Astrocyte (in vitro differentiated cells and primary cell): ENCODE measurements at regions not wholly inside any gene's neighbourhood (a gene's known extent, or its start where the extent isn't known, plus 50 kb on each side); places are given as distances from the start of the nearest gene placed in this dataset.

Experiments
- DNase-seq: peaks from one replicate; pipeline ENCODE4 v3.0.0-alpha.2; 2010; ENCODE audit warnings: low read depth
- FAIRE-seq: peaks from 2 replicates; lab custom pipeline; 2011; peaks lifted over from hg19 to GRCh38; lab: Jason Lieb, UNC
- H2AFZ ChIP-seq: 2 replicates; pipeline ENCODE4 v1.6.0; 2012; ENCODE audit warnings: low read depth, low read length, inconsistent platforms
- H3K27ac ChIP-seq: 2 replicates; pipeline ENCODE4 v1.5.1; 2011; ENCODE audit warnings: low read depth, low read length, inconsistent platforms
- H3K27me3 ChIP-seq: 2 replicates; pipeline ENCODE4 v1.6.0; 2011; ENCODE audit warnings: low read length, inconsistent platforms; ENCODE audit not compliant: insufficient read depth
- H3K36me3 ChIP-seq: 2 replicates; pipeline ENCODE4 v1.5.1; 2011; ENCODE audit warnings: low read length, inconsistent platforms; ENCODE audit not compliant: insufficient read depth
- H3K4me1 ChIP-seq: 2 replicates; pipeline ENCODE4 v1.5.1; 2011; ENCODE audit warnings: low read length, inconsistent platforms; ENCODE audit not compliant: insufficient read depth
- H3K4me2 ChIP-seq: 2 replicates; pipeline ENCODE4 v1.6.0; 2012; ENCODE audit warnings: low read length, inconsistent platforms
- H3K4me3 ChIP-seq: 2 replicates; pipeline ENCODE4 v1.5.1; 2011; ENCODE audit warnings: low read depth, mild to moderate bottlenecking, low read length, inconsistent platforms; ENCODE audit not compliant: insufficient read depth
- H3K79me2 ChIP-seq: 2 replicates; pipeline ENCODE4 v1.6.0; 2012; ENCODE audit warnings: mild to moderate bottlenecking, low read length, inconsistent platforms; ENCODE audit not compliant: insufficient read depth
- H3K9ac ChIP-seq: 2 replicates; pipeline ENCODE4 v1.6.0; 2012; ENCODE audit warnings: mild to moderate bottlenecking, low read length, inconsistent platforms
- H3K9me3 ChIP-seq: 2 replicates; pipeline ENCODE4 v1.5.1; 2012; ENCODE audit warnings: low read depth, mild to moderate bottlenecking, low read length, inconsistent platforms; ENCODE audit not compliant: insufficient read depth
- H4K20me1 ChIP-seq: 2 replicates; pipeline ENCODE4 v1.6.0; 2012; ENCODE audit warnings: low read length, inconsistent platforms; ENCODE audit not compliant: insufficient read depth
- H3K27ac Mint-ChIP-seq: one replicate; pipeline ENCODE4 v1.8.0; 2021; ENCODE audit warnings: mild to moderate bottlenecking, mixed read lengths; ENCODE audit not compliant: unreplicated experiment
- H3K27me3 Mint-ChIP-seq: one replicate; pipeline ENCODE4 v1.8.0; 2021; ENCODE audit warnings: low read depth, mixed read lengths; ENCODE audit not compliant: unreplicated experiment
- H3K36me3 Mint-ChIP-seq: one replicate; pipeline ENCODE4 v1.8.0; 2021; ENCODE audit warnings: low read depth, mixed read lengths; ENCODE audit not compliant: unreplicated experiment
- H3K4me1 Mint-ChIP-seq: one replicate; pipeline ENCODE4 v1.8.0; 2021; ENCODE audit warnings: low read depth, mixed read lengths; ENCODE audit not compliant: unreplicated experiment
- H3K4me3 Mint-ChIP-seq: one replicate; pipeline ENCODE4 v1.8.0; 2021; ENCODE audit warnings: mild to moderate bottlenecking, moderate library complexity, mixed read lengths; ENCODE audit not compliant: unreplicated experiment
- H3K9me3 Mint-ChIP-seq: one replicate; pipeline ENCODE4 v1.8.0; 2021; ENCODE audit warnings: mild to moderate bottlenecking, mixed read lengths; ENCODE audit not compliant: unreplicated experiment
- EZH2 ChIP-seq: IDR thresholded peaks from 2 replicates; pipeline ENCODE4 v1.6.1; 2012; ENCODE audit warnings: mild to moderate bottlenecking, low read length, inconsistent platforms; ENCODE audit not compliant: insufficient read depth
- TF ChIP-seq, protein P1 (sequence below): IDR thresholded peaks from 2 replicates; pipeline ENCODE4 v1.5.1; 2011; ENCODE audit warnings: low read depth, mild to moderate bottlenecking, inconsistent platforms, low read length, moderate library complexity; ENCODE audit not compliant: insufficient read depth

DNA sequence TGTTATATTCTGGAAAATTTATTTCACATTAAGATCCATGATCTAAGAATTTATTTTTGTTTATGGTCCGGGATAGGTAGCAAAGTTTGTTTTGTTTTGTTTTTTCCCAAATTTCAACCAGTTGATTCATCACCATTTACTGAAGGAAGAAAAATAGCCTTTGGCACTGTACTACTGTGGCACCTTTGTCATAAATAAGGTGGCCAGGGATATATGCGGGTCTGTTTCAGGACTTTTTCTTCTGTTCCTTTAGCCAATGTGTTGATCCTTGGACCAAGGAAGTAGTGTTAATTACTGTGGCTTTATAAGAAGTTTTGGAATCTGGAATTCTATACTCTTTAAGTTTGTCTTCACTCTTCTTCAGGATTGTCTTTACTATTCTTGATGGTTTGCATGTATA lies 171.7 kb downstream of the FAXC start:
- FAIRE-seq (no peak), DNase-seq (no peak)
- no peaks in the 10 kb centered on the region for H3K4me1 Mint-ChIP-seq
- H2AFZ ChIP-seq, result no peak overlapping the region
- H3K9me3 Mint-ChIP-seq, result peaks cover 4% of the 10 kb centered on the region
- H3K27me3 ChIP-seq, result no peaks in the 10 kb centered on the region
- no peak overlapping the region for H3K4me3 Mint-ChIP-seq
- no peaks in the 10 kb centered on the region for H4K20me1 ChIP-seq
- H3K9ac ChIP-seq, result no peak overlapping the region
- no peaks in the 10 kb centered on the region for H3K4me1 ChIP-seq
- H3K36me3 ChIP-seq, result no peaks in the 10 kb centered on the region
- H3K27ac Mint-ChIP-seq, result no peak overlapping the region
- H3K4me3 ChIP-seq, result no peak overlapping the region
- no peak overlapping the region for H3K4me2 ChIP-seq
- no peaks in the 10 kb centered on the region for H3K27me3 Mint-ChIP-seq
- no peaks in the 10 kb centered on the region for H3K79me2 ChIP-seq
- H3K36me3 Mint-ChIP-seq, result no peaks in the 10 kb centered on the region
- H3K27ac ChIP-seq, result no peak overlapping the region
- TF ChIP-seq, protein P1, sequence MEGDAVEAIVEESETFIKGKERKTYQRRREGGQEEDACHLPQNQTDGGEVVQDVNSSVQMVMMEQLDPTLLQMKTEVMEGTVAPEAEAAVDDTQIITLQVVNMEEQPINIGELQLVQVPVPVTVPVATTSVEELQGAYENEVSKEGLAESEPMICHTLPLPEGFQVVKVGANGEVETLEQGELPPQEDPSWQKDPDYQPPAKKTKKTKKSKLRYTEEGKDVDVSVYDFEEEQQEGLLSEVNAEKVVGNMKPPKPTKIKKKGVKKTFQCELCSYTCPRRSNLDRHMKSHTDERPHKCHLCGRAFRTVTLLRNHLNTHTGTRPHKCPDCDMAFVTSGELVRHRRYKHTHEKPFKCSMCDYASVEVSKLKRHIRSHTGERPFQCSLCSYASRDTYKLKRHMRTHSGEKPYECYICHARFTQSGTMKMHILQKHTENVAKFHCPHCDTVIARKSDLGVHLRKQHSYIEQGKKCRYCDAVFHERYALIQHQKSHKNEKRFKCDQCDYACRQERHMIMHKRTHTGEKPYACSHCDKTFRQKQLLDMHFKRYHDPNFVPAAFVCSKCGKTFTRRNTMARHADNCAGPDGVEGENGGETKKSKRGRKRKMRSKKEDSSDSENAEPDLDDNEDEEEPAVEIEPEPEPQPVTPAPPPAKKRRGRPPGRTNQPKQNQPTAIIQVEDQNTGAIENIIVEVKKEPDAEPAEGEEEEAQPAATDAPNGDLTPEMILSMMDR, result no peak
- TF ChIP-seq EZH2, result no peak
- H3K9me3 ChIP-seq, result no peaks in the 10 kb centered on the region

DNA sequence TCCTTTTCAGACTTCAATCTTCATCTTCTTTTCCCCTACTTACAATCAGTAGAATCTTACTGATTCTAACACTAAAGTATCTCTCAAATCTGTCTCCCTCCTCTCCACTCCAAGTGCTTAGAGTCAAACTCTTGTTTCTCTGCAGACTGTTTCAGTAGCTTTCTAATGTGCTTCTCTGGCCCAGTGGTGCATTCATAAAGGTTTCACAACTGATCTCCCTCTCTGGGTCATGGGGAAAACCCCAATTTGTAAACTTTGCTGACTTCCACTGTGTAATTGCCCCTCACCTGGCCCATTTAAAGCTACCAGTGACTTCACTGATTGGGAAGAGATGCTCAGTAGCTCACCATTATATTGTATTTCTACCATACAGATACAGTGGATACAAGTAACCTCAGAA lies 183.6 kb downstream of the FAXC start:
- H3K9me3 ChIP-seq, result no peaks in the 10 kb centered on the region
- FAIRE-seq, result no peak

DNA sequence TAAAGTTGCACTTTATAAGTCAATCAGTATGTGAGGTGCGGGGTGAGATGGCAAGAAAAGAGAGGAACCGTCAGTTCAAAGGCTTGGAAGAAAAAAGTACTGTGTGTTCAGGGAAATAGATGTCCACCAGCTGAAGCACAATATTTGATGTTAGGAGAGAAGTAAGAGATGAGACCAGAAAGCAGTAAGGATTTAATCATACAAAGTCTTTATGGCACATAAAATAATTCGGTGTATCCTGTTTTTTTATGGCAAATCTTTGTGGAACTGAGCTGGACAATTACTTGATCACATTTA lies 197.2 kb downstream of the FAXC start:
- Histone ChIP-seq H2AFZ (no peak overlapping the region), H3K27me3 (no peaks in the 10 kb centered on the region), H3K4me2 (no peak overlapping the region), H3K4me1 (no peaks in the 10 kb centered on the region), H3K27ac (no peak overlapping the region), H3K9me3 (no peaks in the 10 kb centered on the region), H3K36me3 (no peaks in the 10 kb centered on the region), H3K79me2 (no peaks in the 10 kb centered on the region), H3K4me3 (no peak overlapping the region), H3K9ac (no peak overlapping the region), H4K20me1 (no peaks in the 10 kb centered on the region)
- H3K36me3 Mint-ChIP-seq, result no peaks in the 10 kb centered on the region
- no peak overlapping the region for H3K4me3 Mint-ChIP-seq
- no peaks in the 10 kb centered on the region for H3K27me3 Mint-ChIP-seq
- no peaks in the 10 kb centered on the region for H3K4me1 Mint-ChIP-seq
- FAIRE-seq (no peak), DNase-seq (no peak)
- H3K9me3 Mint-ChIP-seq, result no peaks in the 10 kb centered on the region
- TF ChIP-seq, protein P1, result no peak
- no peak for TF ChIP-seq EZH2
- no peak overlapping the region for H3K27ac Mint-ChIP-seq

More for the DNA sequence above, 183.6 kb downstream of the FAXC start:
- no peaks in the 10 kb centered on the region for H4K20me1 ChIP-seq
- H3K36me3 ChIP-seq, result no peaks in the 10 kb centered on the region
- no peak overlapping the region for H2AFZ ChIP-seq
- H3K9ac ChIP-seq, result no peak overlapping the region
- no peaks in the 10 kb centered on the region for H3K27me3 ChIP-seq
- no peaks in the 10 kb centered on the region for H3K4me1 ChIP-seq
- no peak overlapping the region for H3K27ac ChIP-seq
- no peak overlapping the region for H3K4me3 ChIP-seq
- no peaks in the 10 kb centered on the region for H3K4me1 Mint-ChIP-seq
- no peak overlapping the region for H3K27ac Mint-ChIP-seq
- no peaks in the 10 kb centered on the region for H3K27me3 Mint-ChIP-seq
- H3K79me2 ChIP-seq, result no peaks in the 10 kb centered on the region
- H3K4me2 ChIP-seq, result no peak overlapping the region
- TF ChIP-seq, protein P1, result no peak
- no peak for TF ChIP-seq EZH2
- no peaks in the 10 kb centered on the region for H3K36me3 Mint-ChIP-seq
- H3K9me3 Mint-ChIP-seq, result no peaks in the 10 kb centered on the region
- no peak overlapping the region for H3K4me3 Mint-ChIP-seq
- DNase-seq, result no peak
